Parathyroid adenoma (tissue), 2 donors: ENCODE measurements at regions not wholly inside any gene's neighbourhood (a gene's known extent, or its start where the extent isn't known, plus 50 kb on each side); places are given as distances from the start of the nearest gene placed in this dataset.

ENCODE experiments used
- H2AFZ ChIP-seq: fragments of 300-600 bp; sonication (generic); one replicate; pipeline ENCODE4 v1.7.0; 2017; ENCODE audit warnings: antibody characterized with exemption, mild to moderate bottlenecking
- H3K27ac ChIP-seq: fragments of 300-600 bp; sonication (generic); one replicate; pipeline ENCODE4 v1.7.0; 2017
- H3K27me3 ChIP-seq: fragments of 300-600 bp; sonication (generic); one replicate; pipeline ENCODE4 v1.7.0; 2017; ENCODE audit warnings: low read length; ENCODE audit not compliant: control insufficient read depth, insufficient read depth
- H3K36me3 ChIP-seq: fragments of 300-600 bp; sonication (generic); one replicate; pipeline ENCODE4 v1.7.0; 2017; ENCODE audit warnings: low read length; ENCODE audit not compliant: control insufficient read depth, insufficient read depth
- H3K4me1 ChIP-seq: fragments of 300-600 bp; sonication (generic); one replicate; pipeline ENCODE4 v1.7.0; 2017; ENCODE audit warnings: control low read depth
- H3K4me2 ChIP-seq: fragments of 300-600 bp; sonication (generic); one replicate; pipeline ENCODE4 v1.7.0; 2017; ENCODE audit warnings: low read length
- H3K4me3 ChIP-seq: fragments of 300-600 bp; sonication (generic); one replicate; pipeline ENCODE4 v1.7.0; 2017; ENCODE audit warnings: low read depth, low read length
- H3K79me2 ChIP-seq: fragments of 300-600 bp; sonication (generic); one replicate; pipeline ENCODE4 v1.7.0; 2017; ENCODE audit warnings: control low read depth
- H3K9ac ChIP-seq: fragments of 300-600 bp; sonication (generic); one replicate; pipeline ENCODE4 v1.7.0; 2017; ENCODE audit warnings: mild to moderate bottlenecking
- H3K9me3 ChIP-seq: fragments of 300-600 bp; sonication (generic); one replicate; pipeline ENCODE4 v1.7.0; 2017; ENCODE audit warnings: low read length; ENCODE audit not compliant: control insufficient read depth
- CTCF ChIP-seq: fragments of 300-600 bp; sonication (generic); IDR thresholded peaks from one replicate; pipeline ENCODE4 v1.7.0; 2017; ENCODE audit warnings: antibody characterized with exemption, mild to moderate bottlenecking
- donor health status: primary hyperparathyroidism.

GRCh38 chr4:62548765-62549164 is 1348.6 kb downstream of the ADGRL3 start:
- no peak for TF ChIP-seq CTCF
- H3K9me3 ChIP-seq, result no peaks in the 10 kb centered on the region
- no peak overlapping the region for H3K9ac ChIP-seq
- H3K27me3 ChIP-seq, result no peaks in the 10 kb centered on the region
- no peak overlapping the region for H3K27ac ChIP-seq
- H3K79me2 ChIP-seq, result no peaks in the 10 kb centered on the region
- no peak overlapping the region for H3K4me3 ChIP-seq
- no peaks in the 10 kb centered on the region for H3K36me3 ChIP-seq
- H2AFZ ChIP-seq, result no peak overlapping the region
- H3K4me1 ChIP-seq, result no peaks in the 10 kb centered on the region
- H3K4me2 ChIP-seq, result no peak overlapping the region

- no peaks in the 10 kb centered on the region for H3K27me3 ChIP-seq
- no peak overlapping the region for H3K4me2 ChIP-seq
- no peak overlapping the region for H3K27ac ChIP-seq
- no peaks in the 10 kb centered on the region for H3K79me2 ChIP-seq
- TF ChIP-seq CTCF, result no peak
- no peaks in the 10 kb centered on the region for H3K4me1 ChIP-seq
- H3K36me3 ChIP-seq, result no peaks in the 10 kb centered on the region
- no peak overlapping the region for H3K9ac ChIP-seq
- H3K9me3 ChIP-seq, result no peaks in the 10 kb centered on the region
- no peak overlapping the region for H2AFZ ChIP-seq
- H3K4me3 ChIP-seq, result no peak overlapping the region
Measured at GRCh38 chr4:62548108-62548524, 1348.0 kb downstream of the ADGRL3 start.

GRCh38 chr4:62544428-62544827 is 1344.3 kb downstream of the ADGRL3 start:
- TF ChIP-seq CTCF, result no peak
- no peak overlapping the region for H3K27ac ChIP-seq
- no peaks in the 10 kb centered on the region for H3K27me3 ChIP-seq
- H3K36me3 ChIP-seq, result no peaks in the 10 kb centered on the region
- H3K4me3 ChIP-seq, result no peak overlapping the region
- H3K4me2 ChIP-seq, result no peak overlapping the region
- no peaks in the 10 kb centered on the region for H3K79me2 ChIP-seq
- H2AFZ ChIP-seq, result no peak overlapping the region
- no peaks in the 10 kb centered on the region for H3K4me1 ChIP-seq
- no peaks in the 10 kb centered on the region for H3K9me3 ChIP-seq
- no peak overlapping the region for H3K9ac ChIP-seq

GRCh38 chr4:62543002-62543401 is 1342.9 kb downstream of the ADGRL3 start:
- H3K4me1 ChIP-seq, result no peaks in the 10 kb centered on the region
- H3K79me2 ChIP-seq, result no peaks in the 10 kb centered on the region
- no peaks in the 10 kb centered on the region for H3K27me3 ChIP-seq
- no peak overlapping the region for H3K27ac ChIP-seq
- no peak overlapping the region for H3K4me2 ChIP-seq
- no peak overlapping the region for H2AFZ ChIP-seq
- no peaks in the 10 kb centered on the region for H3K9me3 ChIP-seq
- H3K36me3 ChIP-seq, result no peaks in the 10 kb centered on the region
- H3K4me3 ChIP-seq, result no peak overlapping the region
- no peak overlapping the region for H3K9ac ChIP-seq
- no peak for TF ChIP-seq CTCF

- Histone ChIP-seq H3K27ac (no peak overlapping the region), H3K4me3 (no peak overlapping the region), H3K9me3 (no peaks in the 10 kb centered on the region), H3K79me2 (no peaks in the 10 kb centered on the region), H2AFZ (no peak overlapping the region), H3K27me3 (no peaks in the 10 kb centered on the region), H3K9ac (no peak overlapping the region), H3K4me2 (no peak overlapping the region), H3K4me1 (no peaks in the 10 kb centered on the region), H3K36me3 (no peaks in the 10 kb centered on the region)
- TF ChIP-seq CTCF, result no peak
Measured at GRCh38 chr4:62533573-62533972, 1333.4 kb downstream of the ADGRL3 start.
